Ovary (tissue), 7 donors: ENCODE measurements at regions not wholly inside any gene's neighbourhood (a gene's known extent, or its start where the extent isn't known, plus 50 kb on each side); places are given as distances from the start of the nearest gene placed in this dataset.

Experiments used
- DNase-seq, 5 donors: peaks; one replicate each; pipeline ENCODE4 v3.0.0-alpha.2; 2019 to 2020
- H3K27ac ChIP-seq, 2 donors: fragments of 200-600 bp; one replicate each; pipeline versions ENCODE4 v1.5.1 to v1.8.0; 2019 to 2022
- H3K27me3 ChIP-seq: fragments of 200-600 bp; one replicate; pipeline ENCODE4 v1.8.0; 2022
- H3K36me3 ChIP-seq: fragments of 200-600 bp; sonication (generic); one replicate; pipeline ENCODE4 v1.5.1; 2019
- H3K4me1 ChIP-seq: one replicate; pipeline ENCODE4 v1.8.1; 2013; ENCODE audit warnings: mild to moderate bottlenecking, moderate library complexity; ENCODE audit not compliant: insufficient read depth
- H3K4me3 ChIP-seq: fragments of 200-600 bp; sonication (generic); one replicate; pipeline ENCODE4 v1.5.1; 2017
- H3K9me3 ChIP-seq, 2 donors: fragments of 200-600 bp in 1 of 2; sonication (generic) in 1 of 2; one replicate each; pipeline versions ENCODE4 v1.5.1 to v1.8.1; 2013 to 2019; ENCODE audit warnings: mild to moderate bottlenecking in 1 of 2, moderate library complexity in 1 of 2
- CTCF ChIP-seq, 3 donors: fragments of 450-650 bp in 2 of 3; fragments of 200-600 bp in 1 of 3; IDR thresholded peaks; one replicate each; pipeline versions ENCODE4 v1.5.1 to v1.8.0; 2016 to 2022; ENCODE audit warnings: antibody characterized with exemption in 3 of 3, mild to moderate bottlenecking in 1 of 3
- EP300 ChIP-seq: sonication (generic); formaldehyde crosslinking; IDR thresholded peaks from one replicate; pipeline ENCODE4 v1.6.1; 2017; ENCODE audit warnings: antibody characterized with exemption
- POLR2A ChIP-seq: fragments of 450-650 bp; IDR thresholded peaks from one replicate; pipeline ENCODE4 v1.6.1; 2017; ENCODE audit warnings: antibody characterized with exemption, mild to moderate bottlenecking, moderate library complexity
- WGBS, 3 donors: extraction: QIAGEN DNeasy Blood & Tissue Kit in 1 of 3; methylation state at CpG; one replicate each; pipeline versions ENCODE4 v1.1.5 to v1.1.7; 2013 to 2017; 5-methylcytosine and 5-hydroxymethylcytosine counted together
- intact Hi-C, 4 donors: fragments of 100-400 bp; cut with DNase I; formaldehyde crosslinking; loops; one replicate each; pipeline versions ENCODE4 v1.11.0 to v1.15.1; 2022 to 2023
- donor health status: DM: no; HTN: no; CAD: no; lungs with moderate emphysema.
- donor health status: DM: no; HTN: no; CAD: no.
- donor health status: Bipolar disorder and iron deficiency.
- donor health status: DM: no; HTN: no; CAD: no.
- donor health status: DM: yes; HTN: yes; CAD: no.

GRCh38 chr4:161248880-161249279 lies 914.9 kb downstream of the FSTL5 start:
- no peaks in the 10 kb centered on the region for H3K36me3 ChIP-seq
- WGBS, 3 donors, result 89 to 94% (median 93%) methylated on average over 3 of the region's 3 CpGs
- DNase-seq, result no peak
- H3K9me3 ChIP-seq, result no peaks in the 10 kb centered on the region
- TF ChIP-seq EP300 (no peak), CTCF (IDR thresholded peaks at IDR 0.05) (no peak), POLR2A (no peak)
- H3K27ac ChIP-seq, result no peak overlapping the region
- no peaks in the 10 kb centered on the region for H3K4me1 ChIP-seq
- H3K27me3 ChIP-seq, result no peaks in the 10 kb centered on the region
- intact Hi-C loops, result no loop called here
- H3K4me3 ChIP-seq, result no peak overlapping the region

GRCh38 chr4:161247831-161248230 lies 916.0 kb downstream of the FSTL5 start:
- intact Hi-C loops, result no loop called here
- TF ChIP-seq CTCF (IDR thresholded peaks at IDR 0.05) (no peak), EP300 (no peak), POLR2A (no peak)
- Histone ChIP-seq H3K36me3 (no peaks in the 10 kb centered on the region), H3K9me3 (no peaks in the 10 kb centered on the region), H3K27me3 (no peaks in the 10 kb centered on the region), H3K4me1 (no peaks in the 10 kb centered on the region), H3K4me3 (no peak overlapping the region), H3K27ac (no peak overlapping the region)
- DNase-seq, result no peak
- WGBS, 3 donors, result 11 to 37% (median 22%) methylated on average over 1 of the region's 1 CpG

- intact Hi-C loops, result no loop called here
- H3K27me3 ChIP-seq, result no peaks in the 10 kb centered on the region
- 30 to 92% (median 66%) methylated on average over 3 of the region's 3 CpGs for WGBS, 3 donors
- no peaks in the 10 kb centered on the region for H3K4me1 ChIP-seq
- H3K36me3 ChIP-seq, result no peaks in the 10 kb centered on the region
- H3K9me3 ChIP-seq, result no peaks in the 10 kb centered on the region
- H3K27ac ChIP-seq, result no peak overlapping the region
- TF ChIP-seq EP300, result no peak
- no peak for TF ChIP-seq CTCF (IDR thresholded peaks at IDR 0.05)
- no peak for TF ChIP-seq POLR2A
- no peak overlapping the region for H3K4me3 ChIP-seq
- DNase-seq, result no peak
Measured at GRCh38 chr4:161238033-161238432, 925.8 kb downstream of the FSTL5 start.

GRCh38 chr4:161237495-161237894 lies 926.3 kb downstream of the FSTL5 start:
- intact Hi-C loops, result no loop called here
- Histone ChIP-seq H3K4me3 (no peak overlapping the region), H3K36me3 (no peaks in the 10 kb centered on the region), H3K27me3 (no peaks in the 10 kb centered on the region), H3K9me3 (no peaks in the 10 kb centered on the region), H3K27ac (no peak overlapping the region), H3K4me1 (no peaks in the 10 kb centered on the region)
- DNase-seq, result no peak
- WGBS, 3 donors, result 72 to 77% (median 77%) methylated on average over 4 of the region's 4 CpGs
- TF ChIP-seq EP300 (no peak), CTCF (IDR thresholded peaks at IDR 0.05) (no peak)

- H3K27me3 ChIP-seq, result no peaks in the 10 kb centered on the region
- H3K4me1 ChIP-seq, result no peaks in the 10 kb centered on the region
- H3K9me3 ChIP-seq, result no peaks in the 10 kb centered on the region
- TF ChIP-seq POLR2A (no peak), CTCF (IDR thresholded peaks at IDR 0.05) (no peak), EP300 (no peak)
- DNase-seq, result no peak
- no peak overlapping the region for H3K4me3 ChIP-seq
- intact Hi-C loops, result no loop called here
- H3K36me3 ChIP-seq, result no peaks in the 10 kb centered on the region
- no peak overlapping the region for H3K27ac ChIP-seq
Measured at GRCh38 chr4:161225327-161225726, 938.5 kb downstream of the FSTL5 start.
